Type B pancreatic cell (in vitro differentiated cells): ENCODE measurements at regions not wholly inside any gene's neighbourhood (a gene's known extent, or its start where the extent isn't known, plus 50 kb on each side); places are given as distances from the start of the nearest gene placed in this dataset.

Source experiments
- DNase-seq: peaks from one replicate; pipeline ENCODE4 v3.0.0; 2021; ENCODE audit warnings: mixed read lengths; ENCODE audit not compliant: unreplicated experiment; ENCODE audit errors: extremely low spot score
- H3K27ac Mint-ChIP-seq: 2 replicates; pipeline ENCODE4 v1.8.0; 2021; ENCODE audit warnings: mild to moderate bottlenecking, mixed read lengths
- H3K27me3 Mint-ChIP-seq: 2 replicates; pipeline ENCODE4 v1.8.0; 2021; ENCODE audit warnings: mixed read lengths
- H3K36me3 Mint-ChIP-seq: 2 replicates; pipeline ENCODE4 v1.8.0; 2021; ENCODE audit warnings: mixed read lengths
- H3K4me1 Mint-ChIP-seq: one replicate; pipeline ENCODE4 v1.8.0; 2021; ENCODE audit warnings: mixed read lengths; ENCODE audit not compliant: unreplicated experiment
- H3K4me3 Mint-ChIP-seq: 2 replicates; pipeline ENCODE4 v1.8.0; 2021; ENCODE audit warnings: mild to moderate bottlenecking, mixed read lengths
- H3K9me3 Mint-ChIP-seq: 2 replicates; pipeline ENCODE4 v1.8.0; 2021; ENCODE audit warnings: mixed read lengths
- TF ChIP-seq, protein P1 (sequence below): fragments of 200-600 bp; sonication (generic); conservative IDR thresholded peaks from 2 replicates; pipeline ENCODE4 v1.5.0; 2021; ENCODE audit warnings: antibody characterized with exemption, mild to moderate bottlenecking

DNA sequence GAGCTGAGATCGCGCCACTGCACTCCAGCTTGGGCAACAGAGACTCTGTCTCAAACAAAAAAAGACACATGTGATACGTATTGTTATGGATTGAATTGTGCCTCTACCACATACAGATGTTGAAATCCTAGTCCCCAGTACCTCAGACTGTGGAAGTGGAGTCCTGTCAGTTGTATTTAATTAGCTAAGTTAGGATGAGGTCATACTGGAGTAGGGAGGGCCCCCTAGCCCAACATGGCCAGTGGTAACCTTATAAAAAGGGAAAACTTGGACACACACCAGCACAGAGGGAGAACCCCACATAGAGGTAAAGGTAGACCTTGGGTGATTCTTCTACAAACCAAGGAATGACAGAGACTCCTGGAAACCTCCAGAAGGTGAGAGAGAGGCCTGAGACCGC is 119.8 kb downstream of the GADD45G start:
- TF ChIP-seq, protein P1, sequence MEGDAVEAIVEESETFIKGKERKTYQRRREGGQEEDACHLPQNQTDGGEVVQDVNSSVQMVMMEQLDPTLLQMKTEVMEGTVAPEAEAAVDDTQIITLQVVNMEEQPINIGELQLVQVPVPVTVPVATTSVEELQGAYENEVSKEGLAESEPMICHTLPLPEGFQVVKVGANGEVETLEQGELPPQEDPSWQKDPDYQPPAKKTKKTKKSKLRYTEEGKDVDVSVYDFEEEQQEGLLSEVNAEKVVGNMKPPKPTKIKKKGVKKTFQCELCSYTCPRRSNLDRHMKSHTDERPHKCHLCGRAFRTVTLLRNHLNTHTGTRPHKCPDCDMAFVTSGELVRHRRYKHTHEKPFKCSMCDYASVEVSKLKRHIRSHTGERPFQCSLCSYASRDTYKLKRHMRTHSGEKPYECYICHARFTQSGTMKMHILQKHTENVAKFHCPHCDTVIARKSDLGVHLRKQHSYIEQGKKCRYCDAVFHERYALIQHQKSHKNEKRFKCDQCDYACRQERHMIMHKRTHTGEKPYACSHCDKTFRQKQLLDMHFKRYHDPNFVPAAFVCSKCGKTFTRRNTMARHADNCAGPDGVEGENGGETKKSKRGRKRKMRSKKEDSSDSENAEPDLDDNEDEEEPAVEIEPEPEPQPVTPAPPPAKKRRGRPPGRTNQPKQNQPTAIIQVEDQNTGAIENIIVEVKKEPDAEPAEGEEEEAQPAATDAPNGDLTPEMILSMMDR = no peak
- no peaks in the 10 kb centered on the region for H3K36me3 Mint-ChIP-seq
- peaks cover 4% of the 10 kb centered on the region for H3K9me3 Mint-ChIP-seq
- no peak overlapping the region for H3K27ac Mint-ChIP-seq
- no peak for DNase-seq
- H3K27me3 Mint-ChIP-seq = peaks cover 4% of the 10 kb centered on the region
- H3K4me1 Mint-ChIP-seq = peaks cover 20% of the 10 kb centered on the region
- no peak overlapping the region for H3K4me3 Mint-ChIP-seq

DNA sequence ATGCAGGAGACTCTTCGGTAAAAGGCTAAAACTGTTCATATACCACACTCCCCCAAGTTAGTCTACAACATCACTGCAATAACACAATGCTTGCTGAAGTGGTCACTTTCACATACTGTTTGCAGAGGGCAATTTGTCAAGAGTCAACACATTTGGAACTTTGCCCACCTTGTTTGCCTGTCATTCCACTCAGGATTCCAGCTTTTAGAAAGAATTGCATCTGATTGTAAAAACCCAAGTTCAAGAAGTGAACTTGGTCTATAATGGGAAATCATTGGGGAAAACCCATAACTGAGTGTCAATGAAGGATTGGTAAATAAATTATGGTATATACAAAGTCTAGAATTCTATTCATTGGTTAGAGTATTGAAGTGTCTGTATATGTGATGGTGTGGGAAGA is 120.5 kb downstream of the GADD45G start:
- Mint-ChIP-seq H3K4me3 (no peak overlapping the region), H3K36me3 (no peaks in the 10 kb centered on the region), H3K9me3 (peaks cover 4% of the 10 kb centered on the region), H3K27ac (no peak overlapping the region), H3K4me1 (peaks cover 20% of the 10 kb centered on the region), H3K27me3 (peaks cover 4% of the 10 kb centered on the region)
- DNase-seq = no peak
- TF ChIP-seq, protein P1 = no peak

DNA sequence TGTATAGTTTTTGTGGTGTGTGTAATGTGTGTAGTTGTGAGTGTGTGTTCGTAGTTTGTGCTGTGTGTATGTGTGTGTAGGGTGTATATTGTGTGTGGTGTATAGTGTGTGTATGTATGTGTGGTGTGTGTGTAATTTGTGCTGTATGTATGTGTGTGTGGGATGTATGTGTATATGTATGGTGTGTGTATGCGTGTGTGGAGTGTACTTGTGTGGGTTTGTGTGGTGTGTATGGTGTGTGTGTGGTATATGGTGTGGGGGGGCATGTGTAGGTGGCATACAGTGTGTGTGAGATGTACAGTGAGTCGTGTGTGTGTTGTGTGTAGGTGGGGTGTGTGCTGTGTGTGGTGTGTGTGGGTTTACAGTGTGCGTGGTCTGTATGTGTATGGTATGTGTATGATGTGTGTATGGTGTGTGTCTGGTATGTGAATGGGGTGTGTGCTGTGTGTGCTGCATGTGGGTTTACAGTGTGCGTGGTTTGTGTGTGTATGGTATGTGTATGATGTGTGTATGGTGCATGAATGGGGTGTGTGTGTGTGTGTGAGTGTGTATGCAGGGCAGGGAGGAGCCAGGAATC is 125.2 kb downstream of the GADD45G start:
- H3K9me3 Mint-ChIP-seq = no peaks in the 10 kb centered on the region
- H3K4me1 Mint-ChIP-seq = peaks cover 5% of the 10 kb centered on the region
- no peak overlapping the region for H3K27ac Mint-ChIP-seq
- H3K4me3 Mint-ChIP-seq = no peak overlapping the region
- TF ChIP-seq, protein P1 = no peak
- H3K27me3 Mint-ChIP-seq = no peaks in the 10 kb centered on the region
- DNase-seq = no peak
- H3K36me3 Mint-ChIP-seq = no peaks in the 10 kb centered on the region

DNA sequence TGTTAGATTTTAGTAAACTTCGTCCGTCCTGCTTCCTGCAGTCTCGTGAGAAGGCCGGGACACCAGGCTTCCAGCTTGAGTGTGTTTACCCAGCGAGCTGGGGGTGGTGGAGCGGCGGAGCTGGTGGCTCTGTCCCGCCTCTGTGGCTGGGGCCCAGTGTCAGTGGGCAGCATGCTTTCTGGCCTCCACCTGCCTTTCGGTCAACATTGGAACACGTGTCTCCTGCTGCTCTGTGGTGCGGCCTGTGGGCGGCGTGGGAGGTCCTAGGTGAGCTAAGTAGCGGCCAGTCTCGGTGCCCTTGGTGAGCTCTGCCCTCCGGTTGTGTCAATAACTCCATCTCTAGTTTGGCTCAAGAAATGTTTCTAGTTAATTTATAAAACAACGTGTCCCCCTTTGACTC is 125.9 kb downstream of the GADD45G start:
- Mint-ChIP-seq H3K4me3 (no peak overlapping the region), H3K27ac (no peak overlapping the region), H3K36me3 (no peaks in the 10 kb centered on the region), H3K27me3 (no peaks in the 10 kb centered on the region), H3K9me3 (no peaks in the 10 kb centered on the region), H3K4me1 (peaks cover 5% of the 10 kb centered on the region)
- TF ChIP-seq, protein P1 = no peak
- DNase-seq = no peak

DNA sequence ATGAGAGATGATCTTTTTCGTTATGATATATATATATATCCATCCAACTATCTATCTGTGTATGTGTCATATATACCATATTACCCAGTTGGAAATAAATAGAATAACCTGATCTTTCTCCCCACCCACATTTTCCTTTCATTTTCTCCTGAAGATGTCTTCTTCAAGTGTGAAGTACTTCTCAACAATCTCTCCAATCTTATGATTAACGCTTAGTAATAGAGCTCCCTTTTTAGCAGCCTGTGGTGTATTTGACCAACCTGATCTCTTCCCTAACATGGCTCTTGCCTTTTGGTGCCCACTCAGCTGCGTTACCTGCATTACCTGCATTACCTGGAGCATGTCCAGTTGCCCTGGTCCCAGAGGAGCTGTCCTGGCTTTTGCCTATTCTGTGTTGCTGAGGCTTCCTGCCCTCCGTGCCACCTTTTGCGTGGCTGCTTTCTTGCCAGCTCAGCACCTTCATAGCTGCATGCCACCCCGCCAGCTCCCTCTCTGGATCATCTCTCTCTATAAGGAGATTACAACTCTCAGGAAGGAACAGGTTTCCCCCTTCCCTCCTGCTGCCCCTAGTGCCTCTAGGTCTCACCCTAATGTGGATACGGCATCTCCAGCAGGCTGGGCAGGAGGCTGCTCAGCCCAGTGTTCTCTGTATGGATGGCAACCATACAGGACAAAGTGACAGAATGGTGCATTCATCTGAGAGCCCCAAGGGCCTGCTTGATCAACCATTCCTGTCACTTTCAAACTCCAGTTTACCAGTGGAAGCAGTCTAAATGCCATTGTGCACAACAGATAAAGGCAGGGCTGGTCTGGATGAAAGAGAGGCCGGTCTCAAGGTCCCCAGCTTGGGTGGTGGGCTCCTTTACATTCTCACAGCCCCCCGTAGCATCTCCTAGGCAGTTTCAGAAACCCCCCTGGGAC is 126.7 kb downstream of the GADD45G start:
- TF ChIP-seq, protein P1 = no peak

More for the DNA sequence above, 126.7 kb downstream of the GADD45G start:
- no peak for DNase-seq
- Mint-ChIP-seq H3K9me3 (no peaks in the 10 kb centered on the region), H3K4me1 (peaks cover 5% of the 10 kb centered on the region), H3K27ac (no peak overlapping the region), H3K4me3 (no peak overlapping the region), H3K36me3 (no peaks in the 10 kb centered on the region), H3K27me3 (no peaks in the 10 kb centered on the region)
